ENCODE measurements at regions not wholly inside any gene's neighbourhood (a gene's known extent, or its start where the extent isn't known, plus 50 kb on each side); places are given as distances from the start of the nearest gene placed in this dataset.
"Not testable (repeated sequence)": the region's sequence is repeated elsewhere in the genome, so short reads cannot be mapped to it uniquely, and the experiment has no call there.

- not testable (repeated sequence) for H3K36me3 ChIP-seq (replicated peaks; ENCODE audit: control insufficient read depth, insufficient read depth, low read length); H3K27me3 ChIP-seq (ENCODE audit: control insufficient read depth, insufficient read depth, low read length); H3K4me3 ChIP-seq (ENCODE audit: insufficient read depth, low read depth, low read length); DNase-seq
Observed at GRCh38 chr4:97437998-97438705, 705.1 kb downstream of the STPG2 start.

- Histone ChIP-seq H3K27me3 (ENCODE audit: control insufficient read depth, insufficient read depth, low read length) (no peaks in the 10 kb centered on the region), H3K4me3 (ENCODE audit: insufficient read depth, low read depth, low read length) (no peak overlapping the region), H3K36me3 (replicated peaks; ENCODE audit: control insufficient read depth, insufficient read depth, low read length) (no peaks in the 10 kb centered on the region)
- no peak for DNase-seq
Observed at GRCh38 chr4:97453186-97453585, 690.1 kb downstream of the STPG2 start.

GRCh38 chr4:97457253-97457652 is 686.0 kb downstream of the STPG2 start:
- DNase-seq = no peak

GRCh38 chr4:97468272-97468671 is 675.0 kb downstream of the STPG2 start:
- Histone ChIP-seq H3K36me3 (replicated peaks; ENCODE audit: control insufficient read depth, insufficient read depth, low read length) (no peaks in the 10 kb centered on the region), H3K27me3 (ENCODE audit: control insufficient read depth, insufficient read depth, low read length) (no peaks in the 10 kb centered on the region), H3K4me3 (ENCODE audit: insufficient read depth, low read depth, low read length) (no peak overlapping the region)
- no peak for DNase-seq

More at GRCh38 chr4:97457253-97457652, 686.0 kb downstream of the STPG2 start:
- H3K36me3 ChIP-seq (replicated peaks; ENCODE audit: control insufficient read depth, insufficient read depth, low read length) = no peaks in the 10 kb centered on the region
- H3K27me3 ChIP-seq (ENCODE audit: control insufficient read depth, insufficient read depth, low read length) = no peaks in the 10 kb centered on the region
- H3K4me3 ChIP-seq (ENCODE audit: insufficient read depth, low read depth, low read length) = no peak overlapping the region

- Histone ChIP-seq H3K27me3 (ENCODE audit: control insufficient read depth, insufficient read depth, low read length) (no peaks in the 10 kb centered on the region), H3K4me3 (ENCODE audit: insufficient read depth, low read depth, low read length) (no peak overlapping the region), H3K36me3 (replicated peaks; ENCODE audit: control insufficient read depth, insufficient read depth, low read length) (no peaks in the 10 kb centered on the region)
- no peak for DNase-seq
Observed at GRCh38 chr4:97475621-97476020, 667.7 kb downstream of the STPG2 start.

GRCh38 chr4:97477974-97478373 is 665.3 kb downstream of the STPG2 start:
- Histone ChIP-seq H3K27me3 (ENCODE audit: control insufficient read depth, insufficient read depth, low read length) (no peaks in the 10 kb centered on the region), H3K36me3 (replicated peaks; ENCODE audit: control insufficient read depth, insufficient read depth, low read length) (no peaks in the 10 kb centered on the region), H3K4me3 (ENCODE audit: insufficient read depth, low read depth, low read length) (no peak overlapping the region)
- no peak for DNase-seq

GRCh38 chr4:97479388-97479787 is 663.9 kb downstream of the STPG2 start:
- no peak for DNase-seq

GRCh38 chr4:97491856-97492255 is 651.4 kb downstream of the STPG2 start:
- Histone ChIP-seq H3K36me3 (replicated peaks; ENCODE audit: control insufficient read depth, insufficient read depth, low read length) (no peaks in the 10 kb centered on the region), H3K4me3 (ENCODE audit: insufficient read depth, low read depth, low read length) (no peak overlapping the region), H3K27me3 (ENCODE audit: control insufficient read depth, insufficient read depth, low read length) (no peaks in the 10 kb centered on the region)
- DNase-seq = no peak

More at GRCh38 chr4:97479388-97479787, 663.9 kb downstream of the STPG2 start:
- no peaks in the 10 kb centered on the region for H3K27me3 ChIP-seq (ENCODE audit: control insufficient read depth, insufficient read depth, low read length)
- no peak overlapping the region for H3K4me3 ChIP-seq (ENCODE audit: insufficient read depth, low read depth, low read length)
- H3K36me3 ChIP-seq (replicated peaks; ENCODE audit: control insufficient read depth, insufficient read depth, low read length) = no peaks in the 10 kb centered on the region

GRCh38 chr4:97493815-97494518 is 649.3 kb downstream of the STPG2 start:
- Histone ChIP-seq H3K36me3 (replicated peaks; ENCODE audit: control insufficient read depth, insufficient read depth, low read length) (no peaks in the 10 kb centered on the region), H3K27me3 (ENCODE audit: control insufficient read depth, insufficient read depth, low read length) (no peaks in the 10 kb centered on the region), H3K4me3 (ENCODE audit: insufficient read depth, low read depth, low read length) (no peak overlapping the region)
- DNase-seq = no peak

GRCh38 chr4:97496298-97496873 is 646.9 kb downstream of the STPG2 start:
- Histone ChIP-seq H3K4me3 (ENCODE audit: insufficient read depth, low read depth, low read length) (no peak overlapping the region), H3K36me3 (replicated peaks; ENCODE audit: control insufficient read depth, insufficient read depth, low read length) (no peaks in the 10 kb centered on the region), H3K27me3 (ENCODE audit: control insufficient read depth, insufficient read depth, low read length) (no peaks in the 10 kb centered on the region)
- no peak for DNase-seq

- H3K4me3 ChIP-seq (ENCODE audit: insufficient read depth, low read depth, low read length) = no peak overlapping the region
- no peaks in the 10 kb centered on the region for H3K27me3 ChIP-seq (ENCODE audit: control insufficient read depth, insufficient read depth, low read length)
- no peaks in the 10 kb centered on the region for H3K36me3 ChIP-seq (replicated peaks; ENCODE audit: control insufficient read depth, insufficient read depth, low read length)
- DNase-seq = no peak
Observed at GRCh38 chr4:97498875-97499274, 644.4 kb downstream of the STPG2 start.

GRCh38 chr4:97500423-97500822 is 642.9 kb downstream of the STPG2 start:
- Histone ChIP-seq H3K36me3 (replicated peaks; ENCODE audit: control insufficient read depth, insufficient read depth, low read length) (no peaks in the 10 kb centered on the region), H3K27me3 (ENCODE audit: control insufficient read depth, insufficient read depth, low read length) (no peaks in the 10 kb centered on the region), H3K4me3 (ENCODE audit: insufficient read depth, low read depth, low read length) (no peak overlapping the region)
- DNase-seq = no peak

- Histone ChIP-seq H3K27me3 (ENCODE audit: control insufficient read depth, insufficient read depth, low read length) (no peaks in the 10 kb centered on the region), H3K4me3 (ENCODE audit: insufficient read depth, low read depth, low read length) (no peak overlapping the region), H3K36me3 (replicated peaks; ENCODE audit: control insufficient read depth, insufficient read depth, low read length) (no peaks in the 10 kb centered on the region)
- DNase-seq = no peak
Observed at GRCh38 chr4:97504713-97505112, 638.6 kb downstream of the STPG2 start.

- DNase-seq = no peak
- no peaks in the 10 kb centered on the region for H3K36me3 ChIP-seq (replicated peaks; ENCODE audit: control insufficient read depth, insufficient read depth, low read length)
- no peaks in the 10 kb centered on the region for H3K27me3 ChIP-seq (ENCODE audit: control insufficient read depth, insufficient read depth, low read length)
- no peak overlapping the region for H3K4me3 ChIP-seq (ENCODE audit: insufficient read depth, low read depth, low read length)
Observed at GRCh38 chr4:97507587-97508245, 635.6 kb downstream of the STPG2 start.

All from H7 (cell line).